HG02798 (cell line): ENCODE measurements at regions not wholly inside any gene's neighbourhood (a gene's known extent, or its start where the extent isn't known, plus 50 kb on each side); places are given as distances from the start of the nearest gene placed in this dataset.
"Not testable (repeated sequence)": the region's sequence is repeated elsewhere in the genome, so short reads cannot be mapped to it uniquely, and the experiment has no call there.

ENCODE experiments used
- ATAC-seq: cut with Tn5 transposase; IDR thresholded peaks from one replicate; pipeline ENCODE4 v1.9.1; 2021; ENCODE audit warnings: mild to moderate bottlenecking; ENCODE audit not compliant: unreplicated experiment, poor library complexity

- no peak for ATAC-seq
Observed at GRCh38 chr21:14630556-14631069, 84.5 kb upstream of the SAMSN1 start.

- no peak for ATAC-seq
Observed at GRCh38 chr21:14629461-14629860, 83.3 kb upstream of the SAMSN1 start.

GRCh38 chr21:14623079-14623478 lies 77.0 kb upstream of the SAMSN1 start:
- ATAC-seq, result not testable (repeated sequence)

- no peak for ATAC-seq
Observed at GRCh38 chr21:14620152-14620551, 74.0 kb upstream of the SAMSN1 start.

GRCh38 chr21:14617871-14618270 lies 71.8 kb upstream of the SAMSN1 start:
- no peak for ATAC-seq

- ATAC-seq, result no peak
Observed at GRCh38 chr21:14617040-14617393, 70.9 kb upstream of the SAMSN1 start.

GRCh38 chr21:14616380-14617039 lies 70.4 kb upstream of the SAMSN1 start:
- ATAC-seq, result no peak

GRCh38 chr21:14615359-14615974 lies 69.4 kb upstream of the SAMSN1 start:
- no peak for ATAC-seq

GRCh38 chr21:14614287-14614686 lies 68.2 kb upstream of the SAMSN1 start:
- ATAC-seq, result no peak

GRCh38 chr21:14613486-14614224 lies 67.5 kb upstream of the SAMSN1 start:
- ATAC-seq, result no peak

- not testable (repeated sequence) for ATAC-seq
Observed at GRCh38 chr21:14610119-14610518, 64.0 kb upstream of the SAMSN1 start.

- ATAC-seq, result no peak
Observed at GRCh38 chr21:14609274-14609673, 63.2 kb upstream of the SAMSN1 start.

GRCh38 chr21:14607262-14607661 lies 61.1 kb upstream of the SAMSN1 start:
- ATAC-seq, result no peak

GRCh38 chr21:14603202-14603601 lies 57.1 kb upstream of the SAMSN1 start:
- no peak for ATAC-seq

GRCh38 chr21:14602382-14602958 lies 56.4 kb upstream of the SAMSN1 start:
- peak; percentile 78 for ATAC-seq

GRCh38 chr21:14600569-14601297 lies 54.6 kb upstream of the SAMSN1 start:
- no peak for ATAC-seq

- ATAC-seq, result no peak
Observed at GRCh38 chr21:14598065-14598464, 52.0 kb upstream of the SAMSN1 start.
